ENCODE measurements at regions not wholly inside any gene's neighbourhood (a gene's known extent, or its start where the extent isn't known, plus 50 kb on each side); places are given as distances from the start of the nearest gene placed in this dataset.

DNA sequence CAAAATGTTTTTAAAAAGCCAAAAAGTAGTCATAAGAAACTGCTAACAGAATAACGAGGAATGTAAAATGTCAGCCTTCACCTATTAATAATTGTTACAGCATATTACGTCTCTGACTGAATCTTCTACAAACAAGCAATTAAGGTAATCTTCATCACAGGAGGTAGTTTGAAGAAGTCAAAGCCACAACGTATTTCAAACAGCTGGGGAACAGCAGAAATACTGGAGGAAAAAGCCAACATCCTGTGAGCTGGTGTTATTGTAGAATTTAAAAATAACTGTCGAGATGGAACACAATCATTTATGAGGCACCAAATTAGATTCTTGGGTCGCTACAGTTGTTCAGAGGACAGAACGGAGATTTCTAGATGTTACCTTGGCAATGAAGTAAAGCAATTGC, 450.5 kb downstream of the AGTPBP1 start:
- TF ChIP-seq, protein P1, sequence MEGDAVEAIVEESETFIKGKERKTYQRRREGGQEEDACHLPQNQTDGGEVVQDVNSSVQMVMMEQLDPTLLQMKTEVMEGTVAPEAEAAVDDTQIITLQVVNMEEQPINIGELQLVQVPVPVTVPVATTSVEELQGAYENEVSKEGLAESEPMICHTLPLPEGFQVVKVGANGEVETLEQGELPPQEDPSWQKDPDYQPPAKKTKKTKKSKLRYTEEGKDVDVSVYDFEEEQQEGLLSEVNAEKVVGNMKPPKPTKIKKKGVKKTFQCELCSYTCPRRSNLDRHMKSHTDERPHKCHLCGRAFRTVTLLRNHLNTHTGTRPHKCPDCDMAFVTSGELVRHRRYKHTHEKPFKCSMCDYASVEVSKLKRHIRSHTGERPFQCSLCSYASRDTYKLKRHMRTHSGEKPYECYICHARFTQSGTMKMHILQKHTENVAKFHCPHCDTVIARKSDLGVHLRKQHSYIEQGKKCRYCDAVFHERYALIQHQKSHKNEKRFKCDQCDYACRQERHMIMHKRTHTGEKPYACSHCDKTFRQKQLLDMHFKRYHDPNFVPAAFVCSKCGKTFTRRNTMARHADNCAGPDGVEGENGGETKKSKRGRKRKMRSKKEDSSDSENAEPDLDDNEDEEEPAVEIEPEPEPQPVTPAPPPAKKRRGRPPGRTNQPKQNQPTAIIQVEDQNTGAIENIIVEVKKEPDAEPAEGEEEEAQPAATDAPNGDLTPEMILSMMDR (IDR thresholded peaks at IDR 0.05 in 8 of 11, conservative IDR thresholded peaks at IDR 0.05 in 3 of 11) = no peak
- TF ChIP-seq POLR2AphosphoS5 (IDR thresholded peaks at IDR 0.05) = no peak

All from spleen (tissue), 7 donors.